ENCODE measurements at regions not wholly inside any gene's neighbourhood (a gene's known extent, or its start where the extent isn't known, plus 50 kb on each side); places are given as distances from the start of the nearest gene placed in this dataset.

- no peak for ATAC-seq
- 0 to 93% methylated on average over 1 of the region's 1 CpG for WGBS, 2 donors
- Histone ChIP-seq H3K27me3 (no peaks in the 10 kb centered on the region), H3K4me3 (no peak overlapping the region), H3K27ac (peak overlapping the region in 2 of 10 donors; percentile 13 to 75), H3K36me3 (no peaks in the 10 kb centered on the region), H3K9me3 (peaks cover 0 to 2% (median 0%) of the 10 kb centered on the region in 11 donors), H3K4me1 (peaks cover 0 to 45% (median 0%) of the 10 kb centered on the region in 9 donors)
- DNase-seq: no peak
- intact Hi-C loops (cut with DNase I): loop anchor here in 9 of 10 donors (5.0 to 10.0 kb wide), 4 partner anchors 356 to 1496 kb away; partner anchors contain the start of gene INPP4B (in 1 of the 9)
- no peak for TF ChIP-seq CTCF (IDR thresholded peaks at IDR 0.05)
Measured at GRCh38 chr4:141348573-141348972, 127.9 kb downstream of the ZNF330 start.

GRCh38 chr4:141349236-141349635 lies 128.5 kb downstream of the ZNF330 start:
- ATAC-seq (no peak), DNase-seq (no peak)
- no peak for TF ChIP-seq CTCF (IDR thresholded peaks at IDR 0.05)
- Histone ChIP-seq H3K27me3 (no peaks in the 10 kb centered on the region), H3K4me1 (peaks cover 0 to 47% (median 0%) of the 10 kb centered on the region in 9 donors), H3K9me3 (peaks cover 0 to 8% (median 0%) of the 10 kb centered on the region in 11 donors), H3K27ac (peak overlapping the region in 1 of 10 donors; percentile 75), H3K36me3 (no peaks in the 10 kb centered on the region), H3K4me3 (no peak overlapping the region)
- intact Hi-C loops (cut with DNase I): loop anchor here in 9 of 10 donors (5.0 to 10.0 kb wide), 4 partner anchors 356 to 1496 kb away; partner anchors contain the start of gene INPP4B (in 1 of the 9)

GRCh38 chr4:141350122-141350905 lies 129.6 kb downstream of the ZNF330 start:
- 67 to 78% methylated on average over 3 of the region's 3 CpGs for WGBS, 2 donors
- intact Hi-C loops (cut with DNase I): no loop called here
- no peak for TF ChIP-seq CTCF (IDR thresholded peaks at IDR 0.05)
- peak overlapping the region in 1 of 10 donors; percentile 75 for H3K27ac ChIP-seq
- no peak for DNase-seq
- H3K27me3 ChIP-seq: no peaks in the 10 kb centered on the region
- no peak for ATAC-seq
- H3K4me3 ChIP-seq: no peak overlapping the region
- H3K9me3 ChIP-seq: peaks cover 0 to 17% (median 0%) of the 10 kb centered on the region in 11 donors
- H3K4me1 ChIP-seq: peaks cover 0 to 47% (median 0%) of the 10 kb centered on the region in 9 donors
- H3K36me3 ChIP-seq: no peaks in the 10 kb centered on the region

- no peaks in the 10 kb centered on the region for H3K27me3 ChIP-seq
- no peak for TF ChIP-seq CTCF (IDR thresholded peaks at IDR 0.05)
- 75 to 80% methylated on average over 2 of the region's 2 CpGs for WGBS, 2 donors
- DNase-seq (no peak), ATAC-seq (peak in 1 of 8 donors; percentile 56)
- H3K27ac ChIP-seq: peak overlapping the region in 2 of 10 donors; percentile 61 to 83
- no peaks in the 10 kb centered on the region for H3K36me3 ChIP-seq
- no peak overlapping the region for H3K4me3 ChIP-seq
- peaks cover 0 to 43% (median 0%) of the 10 kb centered on the region in 9 donors for H3K4me1 ChIP-seq
- peaks cover 0 to 17% (median 0%) of the 10 kb centered on the region in 11 donors for H3K9me3 ChIP-seq
- intact Hi-C loops (cut with DNase I): no loop called here
Measured at GRCh38 chr4:141352331-141352730, 131.6 kb downstream of the ZNF330 start.

Measured in heart right ventricle (tissue), 16 donors.